Kidney tubule cell (primary cell): ENCODE measurements at regions not wholly inside any gene's neighbourhood (a gene's known extent, or its start where the extent isn't known, plus 50 kb on each side); places are given as distances from the start of the nearest gene placed in this dataset.

Experiments
- DNase-seq: peaks from one replicate; pipeline ENCODE4 v3.0.0-alpha.2; 2018; ENCODE audit warnings: low spot score

GRCh38 chr10:29117781-29118180, 171.1 kb upstream of the LYZL1 start:
- DNase-seq: no peak

- DNase-seq: peak; percentile 16
These were observed 169.5 kb upstream of the LYZL1 start for GRCh38 chr10:29119374-29119773.

- DNase-seq: peak; percentile 87
These were observed 168.7 kb upstream of the LYZL1 start for GRCh38 chr10:29120216-29120615.

- no peak for DNase-seq
These were observed 164.0 kb upstream of the LYZL1 start for GRCh38 chr10:29124864-29125263.

GRCh38 chr10:29127037-29127700, 161.7 kb upstream of the LYZL1 start:
- no peak for DNase-seq

- no peak for DNase-seq
These were observed 161.1 kb upstream of the LYZL1 start for GRCh38 chr10:29127731-29128130.

- DNase-seq: peak; percentile 51
These were observed 158.6 kb upstream of the LYZL1 start for GRCh38 chr10:29130190-29130673.

- DNase-seq: no peak
These were observed 156.8 kb upstream of the LYZL1 start for GRCh38 chr10:29131952-29132547.

- DNase-seq: no peak
These were observed 156.2 kb upstream of the LYZL1 start for GRCh38 chr10:29132551-29133111.

- DNase-seq: no peak
These were observed 153.5 kb upstream of the LYZL1 start for GRCh38 chr10:29135337-29135736.

GRCh38 chr10:29136411-29136810, 152.5 kb upstream of the LYZL1 start:
- DNase-seq: no peak

- no peak for DNase-seq
These were observed 148.7 kb upstream of the LYZL1 start for GRCh38 chr10:29140151-29140550.

GRCh38 chr10:29140991-29141390, 147.9 kb upstream of the LYZL1 start:
- peak; percentile 83 for DNase-seq

GRCh38 chr10:29141761-29142160, 147.1 kb upstream of the LYZL1 start:
- DNase-seq: peak; percentile 41

GRCh38 chr10:29142516-29143314, 146.2 kb upstream of the LYZL1 start:
- no peak for DNase-seq

GRCh38 chr10:29144126-29144525, 144.7 kb upstream of the LYZL1 start:
- DNase-seq: no peak

- DNase-seq: no peak
These were observed 142.4 kb upstream of the LYZL1 start for GRCh38 chr10:29146311-29147100.

- DNase-seq: peak; percentile 35
These were observed 138.9 kb upstream of the LYZL1 start for GRCh38 chr10:29150010-29150409.

GRCh38 chr10:29151005-29151404, 137.9 kb upstream of the LYZL1 start:
- no peak for DNase-seq

- no peak for DNase-seq
These were observed 131.5 kb upstream of the LYZL1 start for GRCh38 chr10:29157321-29157720.

- no peak for DNase-seq
These were observed 130.8 kb upstream of the LYZL1 start for GRCh38 chr10:29158066-29158465.

GRCh38 chr10:29160150-29160617, 128.7 kb upstream of the LYZL1 start:
- DNase-seq: peak; percentile 95
